Small intestine (tissue), 7 donors: ENCODE measurements at regions not wholly inside any gene's neighbourhood (a gene's known extent, or its start where the extent isn't known, plus 50 kb on each side); places are given as distances from the start of the nearest gene placed in this dataset.

Source experiments
- DNase-seq, 2 donors: peaks; one replicate each; pipeline versions ENCODE4 v3.0.0 to v3.0.0-alpha.2; 2013
- FAIRE-seq: peaks from 2 replicates; lab custom pipeline; 2012; peaks lifted over from hg19 to GRCh38; lab: Jason Lieb, UNC
- H3K27ac ChIP-seq, 3 donors: one replicate each; pipeline ENCODE4 v1.5.1; 2013; ENCODE audit warnings: low read length in 2 of 3, mild to moderate bottlenecking in 2 of 3, control low read depth in 1 of 3, inconsistent platforms in 1 of 3, low read depth in 1 of 3, moderate library complexity in 1 of 3
- H3K27me3 ChIP-seq, 3 donors: one replicate each; pipeline ENCODE4 v1.6.1; 2013; ENCODE audit warnings: low read length in 3 of 3, inconsistent platforms in 1 of 3; ENCODE audit not compliant: control insufficient read depth in 3 of 3, insufficient read depth in 3 of 3
- H3K36me3 ChIP-seq, 3 donors: one replicate each; pipeline ENCODE4 v1.6.1; 2013; ENCODE audit warnings: low read length in 3 of 3, inconsistent platforms in 1 of 3, low read depth in 1 of 3, mild to moderate bottlenecking in 1 of 3, moderate library complexity in 1 of 3; ENCODE audit not compliant: control insufficient read depth in 3 of 3, insufficient read depth in 2 of 3
- H3K4me1 ChIP-seq, 3 donors: one replicate each; pipeline ENCODE4 v1.6.1; 2013; ENCODE audit warnings: low read length in 2 of 3, inconsistent platforms in 1 of 3, low read depth in 1 of 3, mild to moderate bottlenecking in 1 of 3, moderate library complexity in 1 of 3; ENCODE audit not compliant: control insufficient read depth in 3 of 3, insufficient read depth in 2 of 3
- H3K4me3 ChIP-seq, 3 donors: one replicate each; pipeline ENCODE4 v1.5.1; 2013; ENCODE audit warnings: low read length in 3 of 3, control low read depth in 1 of 3, inconsistent platforms in 1 of 3, low read depth in 1 of 3, mild to moderate bottlenecking in 1 of 3, moderate library complexity in 1 of 3
- H3K9me3 ChIP-seq, 2 donors: one replicate each; pipeline ENCODE4 v1.6.1; 2013; ENCODE audit warnings: low read depth in 1 of 2, low read length in 1 of 2; ENCODE audit not compliant: control insufficient read depth in 2 of 2, insufficient read depth in 1 of 2
- WGBS, 3 donors: extraction: QIAGEN DNeasy Blood & Tissue Kit; methylation state at CpG; one replicate each; pipeline ENCODE4 v1.1.7; 2013; 5-methylcytosine and 5-hydroxymethylcytosine counted together
- donor health status: healthy with polysubstance abuse.
- donor health status: control.
- donor health status: control.
- donor health status: Bipolar disorder and iron deficiency.
- donor health status: healthy.

GRCh38 chr12:92630968-92631367 is 71.8 kb upstream of the PLEKHG7 start:
- Histone ChIP-seq H3K9me3 (no peaks in the 10 kb centered on the region), H3K36me3 (no peaks in the 10 kb centered on the region), H3K27ac (no peak overlapping the region), H3K4me1 (no peaks in the 10 kb centered on the region), H3K4me3 (no peak overlapping the region), H3K27me3 (no peaks in the 10 kb centered on the region)
- FAIRE-seq, result no peak
- WGBS, 3 donors, result 88 to 93% (median 92%) methylated on average over 6 of the region's 6 CpGs
- no peak for DNase-seq

GRCh38 chr12:92629349-92630065 is 73.3 kb upstream of the PLEKHG7 start:
- FAIRE-seq (no peak), DNase-seq (no peak)
- H3K4me1 ChIP-seq, result no peaks in the 10 kb centered on the region
- no peak overlapping the region for H3K27ac ChIP-seq
- no peak overlapping the region for H3K4me3 ChIP-seq
- no peaks in the 10 kb centered on the region for H3K27me3 ChIP-seq
- 55 to 66% (median 65%) methylated on average over 9 of the region's 9 CpGs for WGBS, 3 donors
- H3K36me3 ChIP-seq, result no peaks in the 10 kb centered on the region
- H3K9me3 ChIP-seq, result no peaks in the 10 kb centered on the region

- DNase-seq, result no peak
- H3K36me3 ChIP-seq, result no peaks in the 10 kb centered on the region
- no peak overlapping the region for H3K27ac ChIP-seq
- 87 to 95% (median 92%) methylated on average over 2 of the region's 2 CpGs for WGBS, 3 donors
- H3K4me3 ChIP-seq, result no peak overlapping the region
- H3K4me1 ChIP-seq, result no peaks in the 10 kb centered on the region
- no peaks in the 10 kb centered on the region for H3K27me3 ChIP-seq
- H3K9me3 ChIP-seq, result no peaks in the 10 kb centered on the region
- no peak for FAIRE-seq
These were observed 74.3 kb upstream of the PLEKHG7 start for GRCh38 chr12:92628476-92628875.

- Histone ChIP-seq H3K36me3 (no peaks in the 10 kb centered on the region), H3K4me1 (no peaks in the 10 kb centered on the region), H3K9me3 (no peaks in the 10 kb centered on the region), H3K27ac (no peak overlapping the region), H3K27me3 (no peaks in the 10 kb centered on the region), H3K4me3 (no peak overlapping the region)
- 85 to 92% (median 88%) methylated on average over 2 of the region's 2 CpGs for WGBS, 3 donors
- no peak for FAIRE-seq
- DNase-seq, result no peak
These were observed 75.3 kb upstream of the PLEKHG7 start for GRCh38 chr12:92627511-92627910.

GRCh38 chr12:92625639-92626310 is 77.0 kb upstream of the PLEKHG7 start:
- WGBS, 3 donors, result 77 to 88% (median 82%) methylated on average over 3 of the region's 3 CpGs

GRCh38 chr12:92624236-92624635 is 78.6 kb upstream of the PLEKHG7 start:
- H3K4me3 ChIP-seq, result no peak overlapping the region
- DNase-seq (no peak), FAIRE-seq (no peak)
- H3K27ac ChIP-seq, result no peak overlapping the region
- 80 to 91% (median 86%) methylated on average over 1 of the region's 1 CpG for WGBS, 3 donors
- H3K36me3 ChIP-seq, result no peaks in the 10 kb centered on the region
- peaks cover 0 to 6% of the 10 kb centered on the region in 2 donors for H3K9me3 ChIP-seq
- no peaks in the 10 kb centered on the region for H3K27me3 ChIP-seq
- H3K4me1 ChIP-seq, result no peaks in the 10 kb centered on the region

More at GRCh38 chr12:92625639-92626310, 77.0 kb upstream of the PLEKHG7 start:
- Histone ChIP-seq H3K27ac (no peak overlapping the region), H3K4me1 (no peaks in the 10 kb centered on the region), H3K4me3 (no peak overlapping the region), H3K27me3 (no peaks in the 10 kb centered on the region), H3K36me3 (no peaks in the 10 kb centered on the region), H3K9me3 (peaks cover 0 to 6% of the 10 kb centered on the region in 2 donors)
- DNase-seq (no peak), FAIRE-seq (no peak)

- H3K27ac ChIP-seq, result no peak overlapping the region
- H3K27me3 ChIP-seq, result no peaks in the 10 kb centered on the region
- peaks cover 0 to 6% of the 10 kb centered on the region in 2 donors for H3K9me3 ChIP-seq
- H3K4me1 ChIP-seq, result no peaks in the 10 kb centered on the region
- DNase-seq, result no peak
- H3K4me3 ChIP-seq, result no peak overlapping the region
- no peak for FAIRE-seq
- H3K36me3 ChIP-seq, result no peaks in the 10 kb centered on the region
These were observed 79.4 kb upstream of the PLEKHG7 start for GRCh38 chr12:92623386-92623785.

GRCh38 chr12:92621833-92622232 is 81.0 kb upstream of the PLEKHG7 start:
- WGBS, 3 donors, result 95 to 98% (median 97%) methylated on average over 3 of the region's 3 CpGs
- no peak overlapping the region for H3K27ac ChIP-seq
- H3K36me3 ChIP-seq, result no peaks in the 10 kb centered on the region
- no peaks in the 10 kb centered on the region for H3K27me3 ChIP-seq
- H3K4me3 ChIP-seq, result no peak overlapping the region
- no peak for DNase-seq
- no peaks in the 10 kb centered on the region for H3K4me1 ChIP-seq
- H3K9me3 ChIP-seq, result peaks cover 0 to 6% of the 10 kb centered on the region in 2 donors
- FAIRE-seq, result no peak
